H9 (cell line): ENCODE measurements at regions not wholly inside any gene's neighbourhood (a gene's known extent, or its start where the extent isn't known, plus 50 kb on each side); places are given as distances from the start of the nearest gene placed in this dataset.

Source experiments
- DNase-seq: peaks from one replicate; pipeline ENCODE4 v3.0.0-alpha.2; 2017
- H2AFZ ChIP-seq: one replicate; pipeline ENCODE4 v1.6.1; 2013; ENCODE audit warnings: mild to moderate bottlenecking, low read length, control low read depth, moderate library complexity
- H2AK5ac ChIP-seq: 2 replicates; pipeline ENCODE4 v1.6.1; 2013; ENCODE audit warnings: low read length, control low read depth, mixed read lengths; ENCODE audit not compliant: insufficient read length
- H2BK120ac ChIP-seq: one replicate; pipeline ENCODE4 v1.6.1; 2013; ENCODE audit warnings: low read depth, mild to moderate bottlenecking, low read length, control low read depth, inconsistent platforms; ENCODE audit not compliant: poor library complexity, severe bottlenecking
- H2BK12ac ChIP-seq: 2 replicates; pipeline ENCODE4 v1.6.1; 2013; ENCODE audit warnings: low read length, control low read depth, mixed read lengths, low read depth; ENCODE audit not compliant: insufficient read length
- H2BK15ac ChIP-seq: 2 replicates; pipeline ENCODE4 v1.6.1; 2013; ENCODE audit warnings: low read depth, low read length, control low read depth
- H2BK20ac ChIP-seq: one replicate; pipeline ENCODE4 v1.6.1; 2013; ENCODE audit warnings: low read depth, mild to moderate bottlenecking, low read length, control low read depth, inconsistent platforms; ENCODE audit not compliant: poor library complexity, severe bottlenecking
- H2BK5ac ChIP-seq: 2 replicates; pipeline ENCODE4 v1.6.1; 2013; ENCODE audit warnings: low read length, control low read depth, mixed read lengths; ENCODE audit not compliant: insufficient read length
- H3K14ac ChIP-seq: 2 replicates; pipeline ENCODE4 v1.6.1; 2013; ENCODE audit warnings: low read length, control low read depth; ENCODE audit not compliant: insufficient read depth
- H3K18ac ChIP-seq: 2 replicates; pipeline ENCODE4 v1.6.1; 2013; ENCODE audit warnings: low read depth, mild to moderate bottlenecking, mixed read lengths, low read length, control low read depth; ENCODE audit not compliant: insufficient read length
- H3K23ac ChIP-seq: 2 replicates; pipeline ENCODE4 v1.6.1; 2013; ENCODE audit warnings: low read length, control low read depth, mixed read lengths, low read depth; ENCODE audit not compliant: insufficient read length
- H3K23me2 ChIP-seq: 2 replicates; pipeline ENCODE4 v1.6.1; 2013; ENCODE audit warnings: low read depth, mild to moderate bottlenecking, mixed read lengths, low read length, control low read depth; ENCODE audit not compliant: insufficient read length, poor library complexity, severe bottlenecking
- H3K27ac ChIP-seq: 2 replicates; pipeline ENCODE4 v1.5.1; 2013; ENCODE audit warnings: low read length, control low read depth, mixed read lengths, low read depth; ENCODE audit not compliant: insufficient read length
- H3K27me3 ChIP-seq: 2 replicates; pipeline ENCODE4 v1.6.1; 2013; ENCODE audit warnings: low read length, control low read depth, inconsistent platforms; ENCODE audit not compliant: insufficient read depth
- H3K4ac ChIP-seq: 2 replicates; pipeline ENCODE4 v1.6.1; 2013; ENCODE audit warnings: low read depth, mild to moderate bottlenecking, control low read depth, inconsistent platforms, low read length, moderate library complexity
- H3K4me1 ChIP-seq: 2 replicates; pipeline ENCODE4 v1.6.1; 2013; ENCODE audit warnings: low read length, control low read depth, inconsistent platforms; ENCODE audit not compliant: insufficient read depth
- H3K4me2 ChIP-seq: 2 replicates; pipeline ENCODE4 v1.6.1; 2013; ENCODE audit warnings: low read length, control low read depth, mixed read lengths; ENCODE audit not compliant: insufficient read length, insufficient read depth
- H3K56ac ChIP-seq: 2 replicates; pipeline ENCODE4 v1.6.1; 2013; ENCODE audit warnings: low read depth, mild to moderate bottlenecking, mixed read lengths, low read length, control low read depth; ENCODE audit not compliant: insufficient read length
- H3K79me1 ChIP-seq: 2 replicates; pipeline ENCODE4 v1.6.1; 2013; ENCODE audit warnings: low read depth, mild to moderate bottlenecking, moderate library complexity, low read length, control low read depth, inconsistent platforms; ENCODE audit not compliant: insufficient read depth, poor library complexity, severe bottlenecking
- H3K79me2 ChIP-seq: 2 replicates; pipeline ENCODE4 v1.6.1; 2013; ENCODE audit warnings: low read length, control low read depth, inconsistent platforms; ENCODE audit not compliant: insufficient read depth
- H3K9ac ChIP-seq: 2 replicates; pipeline ENCODE4 v1.6.1; 2013; ENCODE audit warnings: low read length, control low read depth, mixed read lengths; ENCODE audit not compliant: insufficient read length; ENCODE audit errors: extremely low read depth
- H3K9me3 ChIP-seq: one replicate; pipeline ENCODE4 v1.6.1; 2013; ENCODE audit warnings: low read depth, low read length, inconsistent platforms; ENCODE audit not compliant: control insufficient read depth
- H3T11ph ChIP-seq: one replicate; pipeline ENCODE4 v1.6.1; 2013; ENCODE audit warnings: mild to moderate bottlenecking, low read length, control low read depth, inconsistent platforms
- H4K20me1 ChIP-seq: one replicate; pipeline ENCODE4 v1.6.1; 2013; ENCODE audit not compliant: control insufficient read depth, insufficient read length, insufficient read depth
- H4K5ac ChIP-seq: 2 replicates; pipeline ENCODE4 v1.6.1; 2013; ENCODE audit warnings: low read depth, mild to moderate bottlenecking, mixed read lengths, low read length, control low read depth; ENCODE audit not compliant: insufficient read length
- H4K8ac ChIP-seq: replicated peaks from 2 replicates; pipeline ENCODE4 v1.6.1; 2013; ENCODE audit warnings: low read length, control low read depth, mixed read lengths, low read depth; ENCODE audit not compliant: insufficient read length
- H4K91ac ChIP-seq: 2 replicates; pipeline ENCODE4 v1.6.1; 2013; ENCODE audit warnings: low read depth, mild to moderate bottlenecking, moderate library complexity, mixed read lengths, low read length, control low read depth; ENCODE audit not compliant: insufficient read length
- H3K27ac Mint-ChIP-seq, 3 experiments: 2 replicates in 2 of 3; 3 replicates in 1 of 3; pipeline ENCODE4 v1.8.0; 2020 to 2021; ENCODE audit warnings: mixed read lengths in 3 of 3, mild to moderate bottlenecking in 1 of 3, moderate library complexity in 1 of 3
- H3K27me3 Mint-ChIP-seq: 2 replicates; pipeline ENCODE4 v1.8.0; 2021; ENCODE audit warnings: low read depth, mild to moderate bottlenecking, moderate library complexity, mixed read lengths
- H3K36me3 Mint-ChIP-seq, 3 experiments: 2 replicates in 2 of 3; 3 replicates in 1 of 3; pipeline ENCODE4 v1.8.0; 2020 to 2021; ENCODE audit warnings: low read depth in 3 of 3, mixed read lengths in 3 of 3; ENCODE audit not compliant: insufficient read depth in 1 of 3
- H3K4me1 Mint-ChIP-seq, 2 experiments: 2 replicates each; pipeline ENCODE4 v1.8.0; 2020; ENCODE audit warnings: mixed read lengths in 2 of 2
- H3K4me3 Mint-ChIP-seq, 2 experiments: 2 replicates in 1 of 2; 3 replicates in 1 of 2; pipeline ENCODE4 v1.8.0; 2020 to 2021; ENCODE audit warnings: mild to moderate bottlenecking in 2 of 2, mixed read lengths in 2 of 2, moderate library complexity in 1 of 2
- H3K9me3 Mint-ChIP-seq, 2 experiments: 2 replicates in 1 of 2; 3 replicates in 1 of 2; pipeline ENCODE4 v1.8.0; 2020; ENCODE audit warnings: mild to moderate bottlenecking in 2 of 2, mixed read lengths in 2 of 2, moderate library complexity in 1 of 2
- WGBS: extraction: QIAGEN DNeasy Blood & Tissue Kit; methylation state at CpG from one replicate; pipeline ENCODE4 v1.1.7; 2013; ENCODE audit warnings: missing lambda C conversion rate, low lambda C conversion rate, mixed read lengths; ENCODE audit not compliant: insufficient read length; ENCODE audit errors: extremely low coverage; 5-methylcytosine and 5-hydroxymethylcytosine counted together
- TF ChIP-seq, protein P1 (sequence below): fragments of 200-600 bp; sonication (generic); conservative IDR thresholded peaks from 3 replicates; pipeline ENCODE4 v1.8.0; 2021; ENCODE audit warnings: antibody characterized with exemption, mild to moderate bottlenecking

DNA sequence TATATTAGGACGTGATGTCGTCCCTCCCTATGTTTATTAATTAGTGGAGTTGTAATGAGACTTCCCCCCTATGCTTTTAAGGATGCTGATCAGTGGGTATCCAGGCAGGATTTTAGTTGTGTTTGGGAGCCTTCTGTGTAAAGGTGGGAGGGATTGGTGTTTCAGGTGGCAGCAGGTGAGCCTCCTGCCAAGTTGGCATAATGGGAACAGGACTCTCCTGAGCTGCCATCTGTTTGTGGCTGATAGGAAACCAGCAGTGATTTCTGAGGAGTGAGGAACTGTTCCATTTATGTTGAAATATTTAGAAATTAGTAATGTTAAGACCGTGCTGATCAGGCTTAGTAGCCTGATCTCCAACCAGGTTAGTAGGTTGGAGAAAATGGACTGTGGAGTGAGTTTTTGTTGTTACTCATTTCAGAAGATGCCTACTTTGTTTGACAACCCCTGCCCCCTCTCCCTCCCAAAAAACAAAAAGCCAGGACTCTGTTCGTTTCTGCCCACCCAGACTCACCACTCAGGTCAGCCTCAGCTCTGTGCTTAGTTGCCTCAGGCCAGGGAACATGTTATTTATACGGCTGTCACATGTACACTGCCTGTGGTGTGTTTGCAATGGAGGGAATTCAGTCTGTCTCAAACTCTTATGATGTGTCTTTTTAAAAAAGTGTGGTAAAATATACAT, 55.4 kb upstream of the TULP4 start:
- H3K4me1 ChIP-seq = no peaks in the 10 kb centered on the region
- peaks cover 11% of the 10 kb centered on the region for H3K79me1 ChIP-seq
- H2BK20ac ChIP-seq = no peak overlapping the region
- H3K27ac ChIP-seq = no peak overlapping the region
- no peak overlapping the region for H4K91ac ChIP-seq
- no peak overlapping the region for H3K4me2 ChIP-seq
- H2BK120ac ChIP-seq = no peak overlapping the region
- H2BK15ac ChIP-seq = no peak overlapping the region
- H3K4ac ChIP-seq = no peak overlapping the region
- no peaks in the 10 kb centered on the region for H3K9me3 ChIP-seq
- no peak overlapping the region for H4K5ac ChIP-seq
- no peak overlapping the region for H3T11ph ChIP-seq
- no peak overlapping the region for H3K9ac ChIP-seq
- no peak overlapping the region for H3K14ac ChIP-seq
- no peak for DNase-seq
- Mint-ChIP-seq H3K4me1 (peaks cover 18% of the 10 kb centered on the region in 2 experiments), H3K9me3 (peaks cover 0 to 2% of the 10 kb centered on the region in 2 experiments; a peak in 1 of 5 replicates), H3K27me3 (no peaks in the 10 kb centered on the region), H3K36me3 (peaks cover 0 to 5% (median 4%) of the 10 kb centered on the region in 3 experiments; a peak in 6 of 7 replicates), H3K27ac (peak overlapping the region in 1 of 3 experiments; percentile 24; a peak in 1 of 7 replicates), H3K4me3 (no peak overlapping the region)
- no peak overlapping the region for H3K23ac ChIP-seq
- no peak overlapping the region for H3K56ac ChIP-seq
- no peak overlapping the region for H3K18ac ChIP-seq
- no CpG with 5 or more reads among the region's 5 CpGs for WGBS
- no peak overlapping the region for H4K8ac ChIP-seq
- H4K20me1 ChIP-seq = no peaks in the 10 kb centered on the region
- H3K79me2 ChIP-seq = peaks cover 9% of the 10 kb centered on the region; the same call in 1 of the 2 replicates
- no peak overlapping the region for H2AK5ac ChIP-seq
- H3K23me2 ChIP-seq = no peaks in the 10 kb centered on the region
- no peak overlapping the region for H2BK12ac ChIP-seq
- H2BK5ac ChIP-seq = no peak overlapping the region
- no peaks in the 10 kb centered on the region for H3K27me3 ChIP-seq
- TF ChIP-seq, protein P1, sequence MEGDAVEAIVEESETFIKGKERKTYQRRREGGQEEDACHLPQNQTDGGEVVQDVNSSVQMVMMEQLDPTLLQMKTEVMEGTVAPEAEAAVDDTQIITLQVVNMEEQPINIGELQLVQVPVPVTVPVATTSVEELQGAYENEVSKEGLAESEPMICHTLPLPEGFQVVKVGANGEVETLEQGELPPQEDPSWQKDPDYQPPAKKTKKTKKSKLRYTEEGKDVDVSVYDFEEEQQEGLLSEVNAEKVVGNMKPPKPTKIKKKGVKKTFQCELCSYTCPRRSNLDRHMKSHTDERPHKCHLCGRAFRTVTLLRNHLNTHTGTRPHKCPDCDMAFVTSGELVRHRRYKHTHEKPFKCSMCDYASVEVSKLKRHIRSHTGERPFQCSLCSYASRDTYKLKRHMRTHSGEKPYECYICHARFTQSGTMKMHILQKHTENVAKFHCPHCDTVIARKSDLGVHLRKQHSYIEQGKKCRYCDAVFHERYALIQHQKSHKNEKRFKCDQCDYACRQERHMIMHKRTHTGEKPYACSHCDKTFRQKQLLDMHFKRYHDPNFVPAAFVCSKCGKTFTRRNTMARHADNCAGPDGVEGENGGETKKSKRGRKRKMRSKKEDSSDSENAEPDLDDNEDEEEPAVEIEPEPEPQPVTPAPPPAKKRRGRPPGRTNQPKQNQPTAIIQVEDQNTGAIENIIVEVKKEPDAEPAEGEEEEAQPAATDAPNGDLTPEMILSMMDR = no peak
- no peak overlapping the region for H2AFZ ChIP-seq
